H9 (cell line): ENCODE measurements at regions not wholly inside any gene's neighbourhood (a gene's known extent, or its start where the extent isn't known, plus 50 kb on each side); places are given as distances from the start of the nearest gene placed in this dataset.

Experiments used
- DNase-seq: peaks from one replicate; pipeline ENCODE4 v3.0.0-alpha.2; 2017
- H2AFZ ChIP-seq: one replicate; pipeline ENCODE4 v1.6.1; 2013; ENCODE audit warnings: mild to moderate bottlenecking, low read length, control low read depth, moderate library complexity
- H2AK5ac ChIP-seq: 2 replicates; pipeline ENCODE4 v1.6.1; 2013; ENCODE audit warnings: low read length, control low read depth, mixed read lengths; ENCODE audit not compliant: insufficient read length
- H2BK120ac ChIP-seq: one replicate; pipeline ENCODE4 v1.6.1; 2013; ENCODE audit warnings: low read depth, mild to moderate bottlenecking, low read length, control low read depth, inconsistent platforms; ENCODE audit not compliant: poor library complexity, severe bottlenecking
- H2BK12ac ChIP-seq: 2 replicates; pipeline ENCODE4 v1.6.1; 2013; ENCODE audit warnings: low read length, control low read depth, mixed read lengths, low read depth; ENCODE audit not compliant: insufficient read length
- H2BK15ac ChIP-seq: 2 replicates; pipeline ENCODE4 v1.6.1; 2013; ENCODE audit warnings: low read depth, low read length, control low read depth
- H2BK20ac ChIP-seq: one replicate; pipeline ENCODE4 v1.6.1; 2013; ENCODE audit warnings: low read depth, mild to moderate bottlenecking, low read length, control low read depth, inconsistent platforms; ENCODE audit not compliant: poor library complexity, severe bottlenecking
- H2BK5ac ChIP-seq: 2 replicates; pipeline ENCODE4 v1.6.1; 2013; ENCODE audit warnings: low read length, control low read depth, mixed read lengths; ENCODE audit not compliant: insufficient read length
- H3K14ac ChIP-seq: 2 replicates; pipeline ENCODE4 v1.6.1; 2013; ENCODE audit warnings: low read length, control low read depth; ENCODE audit not compliant: insufficient read depth
- H3K18ac ChIP-seq: 2 replicates; pipeline ENCODE4 v1.6.1; 2013; ENCODE audit warnings: low read depth, mild to moderate bottlenecking, mixed read lengths, low read length, control low read depth; ENCODE audit not compliant: insufficient read length
- H3K23ac ChIP-seq: 2 replicates; pipeline ENCODE4 v1.6.1; 2013; ENCODE audit warnings: low read length, control low read depth, mixed read lengths, low read depth; ENCODE audit not compliant: insufficient read length
- H3K23me2 ChIP-seq: 2 replicates; pipeline ENCODE4 v1.6.1; 2013; ENCODE audit warnings: low read depth, mild to moderate bottlenecking, mixed read lengths, low read length, control low read depth; ENCODE audit not compliant: insufficient read length, poor library complexity, severe bottlenecking
- H3K27ac ChIP-seq: 2 replicates; pipeline ENCODE4 v1.5.1; 2013; ENCODE audit warnings: low read length, control low read depth, mixed read lengths, low read depth; ENCODE audit not compliant: insufficient read length
- H3K27me3 ChIP-seq: 2 replicates; pipeline ENCODE4 v1.6.1; 2013; ENCODE audit warnings: low read length, control low read depth, inconsistent platforms; ENCODE audit not compliant: insufficient read depth
- H3K4ac ChIP-seq: 2 replicates; pipeline ENCODE4 v1.6.1; 2013; ENCODE audit warnings: low read depth, mild to moderate bottlenecking, control low read depth, inconsistent platforms, low read length, moderate library complexity
- H3K4me1 ChIP-seq: 2 replicates; pipeline ENCODE4 v1.6.1; 2013; ENCODE audit warnings: low read length, control low read depth, inconsistent platforms; ENCODE audit not compliant: insufficient read depth
- H3K4me2 ChIP-seq: 2 replicates; pipeline ENCODE4 v1.6.1; 2013; ENCODE audit warnings: low read length, control low read depth, mixed read lengths; ENCODE audit not compliant: insufficient read length, insufficient read depth
- H3K56ac ChIP-seq: 2 replicates; pipeline ENCODE4 v1.6.1; 2013; ENCODE audit warnings: low read depth, mild to moderate bottlenecking, mixed read lengths, low read length, control low read depth; ENCODE audit not compliant: insufficient read length
- H3K79me1 ChIP-seq: 2 replicates; pipeline ENCODE4 v1.6.1; 2013; ENCODE audit warnings: low read depth, mild to moderate bottlenecking, moderate library complexity, low read length, control low read depth, inconsistent platforms; ENCODE audit not compliant: insufficient read depth, poor library complexity, severe bottlenecking
- H3K79me2 ChIP-seq: 2 replicates; pipeline ENCODE4 v1.6.1; 2013; ENCODE audit warnings: low read length, control low read depth, inconsistent platforms; ENCODE audit not compliant: insufficient read depth
- H3K9ac ChIP-seq: 2 replicates; pipeline ENCODE4 v1.6.1; 2013; ENCODE audit warnings: low read length, control low read depth, mixed read lengths; ENCODE audit not compliant: insufficient read length; ENCODE audit errors: extremely low read depth
- H3K9me3 ChIP-seq: one replicate; pipeline ENCODE4 v1.6.1; 2013; ENCODE audit warnings: low read depth, low read length, inconsistent platforms; ENCODE audit not compliant: control insufficient read depth
- H3T11ph ChIP-seq: one replicate; pipeline ENCODE4 v1.6.1; 2013; ENCODE audit warnings: mild to moderate bottlenecking, low read length, control low read depth, inconsistent platforms
- H4K20me1 ChIP-seq: one replicate; pipeline ENCODE4 v1.6.1; 2013; ENCODE audit not compliant: control insufficient read depth, insufficient read length, insufficient read depth
- H4K5ac ChIP-seq: 2 replicates; pipeline ENCODE4 v1.6.1; 2013; ENCODE audit warnings: low read depth, mild to moderate bottlenecking, mixed read lengths, low read length, control low read depth; ENCODE audit not compliant: insufficient read length
- H4K8ac ChIP-seq: replicated peaks from 2 replicates; pipeline ENCODE4 v1.6.1; 2013; ENCODE audit warnings: low read length, control low read depth, mixed read lengths, low read depth; ENCODE audit not compliant: insufficient read length
- H4K91ac ChIP-seq: 2 replicates; pipeline ENCODE4 v1.6.1; 2013; ENCODE audit warnings: low read depth, mild to moderate bottlenecking, moderate library complexity, mixed read lengths, low read length, control low read depth; ENCODE audit not compliant: insufficient read length
- H3K27ac Mint-ChIP-seq, 3 experiments: 2 replicates in 2 of 3; 3 replicates in 1 of 3; pipeline ENCODE4 v1.8.0; 2020 to 2021; ENCODE audit warnings: mixed read lengths in 3 of 3, mild to moderate bottlenecking in 1 of 3, moderate library complexity in 1 of 3
- H3K27me3 Mint-ChIP-seq: 2 replicates; pipeline ENCODE4 v1.8.0; 2021; ENCODE audit warnings: low read depth, mild to moderate bottlenecking, moderate library complexity, mixed read lengths
- H3K36me3 Mint-ChIP-seq, 3 experiments: 2 replicates in 2 of 3; 3 replicates in 1 of 3; pipeline ENCODE4 v1.8.0; 2020 to 2021; ENCODE audit warnings: low read depth in 3 of 3, mixed read lengths in 3 of 3; ENCODE audit not compliant: insufficient read depth in 1 of 3
- H3K4me1 Mint-ChIP-seq, 2 experiments: 2 replicates each; pipeline ENCODE4 v1.8.0; 2020; ENCODE audit warnings: mixed read lengths in 2 of 2
- H3K4me3 Mint-ChIP-seq, 2 experiments: 2 replicates in 1 of 2; 3 replicates in 1 of 2; pipeline ENCODE4 v1.8.0; 2020 to 2021; ENCODE audit warnings: mild to moderate bottlenecking in 2 of 2, mixed read lengths in 2 of 2, moderate library complexity in 1 of 2
- H3K9me3 Mint-ChIP-seq, 2 experiments: 2 replicates in 1 of 2; 3 replicates in 1 of 2; pipeline ENCODE4 v1.8.0; 2020; ENCODE audit warnings: mild to moderate bottlenecking in 2 of 2, mixed read lengths in 2 of 2, moderate library complexity in 1 of 2
- WGBS: extraction: QIAGEN DNeasy Blood & Tissue Kit; methylation state at CpG from one replicate; pipeline ENCODE4 v1.1.7; 2013; ENCODE audit warnings: missing lambda C conversion rate, low lambda C conversion rate, mixed read lengths; ENCODE audit not compliant: insufficient read length; ENCODE audit errors: extremely low coverage; 5-methylcytosine and 5-hydroxymethylcytosine counted together
- TF ChIP-seq, protein P1 (sequence below): fragments of 200-600 bp; sonication (generic); conservative IDR thresholded peaks from 3 replicates; pipeline ENCODE4 v1.8.0; 2021; ENCODE audit warnings: antibody characterized with exemption, mild to moderate bottlenecking

DNA sequence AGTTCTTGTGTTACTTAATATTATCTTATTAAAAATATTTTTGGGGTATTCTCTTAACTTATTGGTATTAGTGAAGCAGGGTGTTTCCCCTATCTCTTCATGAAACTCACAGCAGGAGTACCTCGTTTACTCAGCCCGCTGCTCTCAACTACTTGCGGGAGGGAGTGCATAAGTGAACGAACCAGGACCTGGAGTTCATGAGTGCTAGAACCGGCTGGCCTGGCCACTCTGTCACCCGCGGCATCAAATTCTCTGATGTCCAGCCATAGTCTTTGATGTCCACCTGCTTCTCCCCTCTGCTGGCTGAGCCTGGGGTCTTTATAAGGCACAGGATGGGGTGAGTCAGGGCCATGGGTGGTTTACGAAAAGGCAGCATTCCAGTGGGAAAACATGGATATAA lies 216.7 kb upstream of the ANO5 start:
- Histone ChIP-seq H3K56ac (no peak overlapping the region), H3K79me1 (no peaks in the 10 kb centered on the region), H2BK15ac (no peak overlapping the region), H3K79me2 (no peaks in the 10 kb centered on the region), H3K9me3 (no peaks in the 10 kb centered on the region), H3K23ac (no peak overlapping the region), H3K4me1 (no peaks in the 10 kb centered on the region; the same call in 1 of the 2 replicates), H2BK5ac (no peak overlapping the region), H2AFZ (no peak overlapping the region), H3K14ac (no peak overlapping the region), H4K20me1 (no peaks in the 10 kb centered on the region), H3T11ph (no peak overlapping the region), H3K23me2 (no peaks in the 10 kb centered on the region), H3K4me2 (no peak overlapping the region), H4K5ac (no peak overlapping the region), H2BK12ac (no peak overlapping the region), H3K27ac (no peak overlapping the region), H3K4ac (no peak overlapping the region), H3K9ac (no peak overlapping the region), H2BK120ac (no peak overlapping the region), H3K18ac (no peak overlapping the region), H4K8ac (no peak overlapping the region), H4K91ac (no peak overlapping the region), H2BK20ac (no peak overlapping the region), H2AK5ac (no peak overlapping the region), H3K27me3 (no peaks in the 10 kb centered on the region)
- Mint-ChIP-seq H3K4me3 (no peak overlapping the region), H3K9me3 (no peaks in the 10 kb centered on the region; a peak in 1 of 5 replicates), H3K27me3 (no peaks in the 10 kb centered on the region), H3K4me1 (peaks cover 8 to 9% of the 10 kb centered on the region in 2 experiments), H3K27ac (no peak overlapping the region), H3K36me3 (no peaks in the 10 kb centered on the region)
- no CpG with 5 or more reads among the region's 8 CpGs for WGBS
- DNase-seq, result no peak
- TF ChIP-seq, protein P1, sequence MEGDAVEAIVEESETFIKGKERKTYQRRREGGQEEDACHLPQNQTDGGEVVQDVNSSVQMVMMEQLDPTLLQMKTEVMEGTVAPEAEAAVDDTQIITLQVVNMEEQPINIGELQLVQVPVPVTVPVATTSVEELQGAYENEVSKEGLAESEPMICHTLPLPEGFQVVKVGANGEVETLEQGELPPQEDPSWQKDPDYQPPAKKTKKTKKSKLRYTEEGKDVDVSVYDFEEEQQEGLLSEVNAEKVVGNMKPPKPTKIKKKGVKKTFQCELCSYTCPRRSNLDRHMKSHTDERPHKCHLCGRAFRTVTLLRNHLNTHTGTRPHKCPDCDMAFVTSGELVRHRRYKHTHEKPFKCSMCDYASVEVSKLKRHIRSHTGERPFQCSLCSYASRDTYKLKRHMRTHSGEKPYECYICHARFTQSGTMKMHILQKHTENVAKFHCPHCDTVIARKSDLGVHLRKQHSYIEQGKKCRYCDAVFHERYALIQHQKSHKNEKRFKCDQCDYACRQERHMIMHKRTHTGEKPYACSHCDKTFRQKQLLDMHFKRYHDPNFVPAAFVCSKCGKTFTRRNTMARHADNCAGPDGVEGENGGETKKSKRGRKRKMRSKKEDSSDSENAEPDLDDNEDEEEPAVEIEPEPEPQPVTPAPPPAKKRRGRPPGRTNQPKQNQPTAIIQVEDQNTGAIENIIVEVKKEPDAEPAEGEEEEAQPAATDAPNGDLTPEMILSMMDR, result no peak
